Bone marrow (tissue), 2 donors: ENCODE measurements at regions not wholly inside any gene's neighbourhood (a gene's known extent, or its start where the extent isn't known, plus 50 kb on each side); places are given as distances from the start of the nearest gene placed in this dataset.
"Not testable (repeated sequence)": the region's sequence is repeated elsewhere in the genome, so short reads cannot be mapped to it uniquely, and the experiment has no call there.

Experiments used
- DNase-seq, 2 donors: peaks; one replicate each; lab custom pipeline; 2025; lab: John Stamatoyannopoulos, UW

DNA sequence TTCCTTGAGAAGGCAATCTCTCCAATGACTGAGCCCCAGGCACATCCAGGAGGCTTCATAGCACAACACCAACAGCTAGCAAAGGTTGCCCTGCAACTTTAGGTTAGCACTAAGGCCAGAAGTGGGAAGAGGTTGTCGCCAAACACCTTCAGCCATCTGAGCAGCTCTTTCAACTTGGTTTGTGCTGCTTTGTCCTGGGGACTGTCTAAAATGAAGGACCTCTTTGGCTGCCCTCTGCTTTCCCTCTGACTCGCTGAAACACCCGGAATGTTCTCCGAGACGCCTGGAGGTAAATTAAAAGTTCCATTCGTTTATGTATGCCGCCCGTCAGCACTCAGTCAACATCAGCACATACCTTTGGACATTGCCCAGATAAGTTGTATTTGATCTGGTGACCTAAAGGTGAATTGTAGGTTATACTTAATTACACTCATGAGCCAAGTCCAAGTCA, 121.2 kb upstream of the NR2F2 start:
- no peak for DNase-seq

DNA sequence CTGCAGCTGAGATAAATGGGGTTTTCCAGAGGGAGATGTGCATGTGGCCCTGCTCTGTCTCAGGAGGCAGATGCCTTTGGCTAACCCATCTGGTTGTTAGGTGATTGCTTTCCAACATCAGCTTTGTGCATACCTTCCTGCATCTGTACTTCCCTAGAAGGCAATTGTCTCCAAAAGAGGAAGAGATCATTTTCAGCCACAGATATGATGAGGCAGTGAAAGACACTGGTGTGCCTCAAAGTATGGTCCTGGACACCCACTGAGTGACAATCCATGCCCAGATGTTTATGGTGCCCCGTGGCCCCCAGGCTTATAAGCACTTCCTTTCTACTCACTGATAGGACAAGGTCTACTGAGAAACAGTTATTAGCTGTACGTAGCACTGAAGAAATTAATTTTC, 117.5 kb upstream of the NR2F2 start:
- no peak for DNase-seq

DNA sequence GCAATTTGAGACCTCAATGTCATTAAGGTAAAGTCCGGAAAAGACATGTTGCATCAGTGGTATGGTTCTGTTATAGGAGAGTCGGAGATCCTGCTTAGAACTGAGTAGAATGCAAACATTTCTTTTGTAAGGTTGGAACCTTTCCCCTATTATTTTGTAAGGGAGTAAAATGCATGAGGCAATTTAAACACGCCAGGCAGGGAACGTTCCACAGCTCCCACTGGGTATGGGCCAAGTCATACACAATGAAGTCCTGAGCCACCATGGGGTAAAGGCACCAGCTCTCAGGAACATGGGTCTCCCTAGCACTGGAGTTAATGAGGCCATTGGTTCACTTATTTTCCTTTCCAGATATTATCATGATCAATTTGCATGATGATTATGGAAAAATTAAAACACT, 116.6 kb upstream of the NR2F2 start:
- no peak for DNase-seq

DNA sequence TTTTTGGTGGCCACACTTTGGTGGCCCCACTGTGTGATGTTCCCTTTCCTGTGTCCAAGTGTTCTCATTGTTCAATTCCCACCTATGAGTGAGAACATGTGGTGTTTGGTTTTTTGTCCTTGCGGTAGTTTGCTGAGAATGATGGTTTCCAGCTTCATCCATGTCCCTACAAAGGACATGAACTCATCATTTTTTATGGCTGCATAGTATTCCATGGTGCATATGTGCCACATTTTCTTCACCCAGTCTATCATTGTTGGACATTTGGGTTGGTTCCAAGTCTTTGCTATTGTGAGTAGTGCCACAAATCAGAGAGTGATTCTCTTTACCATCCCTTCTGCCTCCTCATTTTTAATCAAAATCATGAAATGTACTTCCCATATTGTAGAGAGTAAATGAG, 114.0 kb upstream of the NR2F2 start:
- DNase-seq, result not testable (repeated sequence)

DNA sequence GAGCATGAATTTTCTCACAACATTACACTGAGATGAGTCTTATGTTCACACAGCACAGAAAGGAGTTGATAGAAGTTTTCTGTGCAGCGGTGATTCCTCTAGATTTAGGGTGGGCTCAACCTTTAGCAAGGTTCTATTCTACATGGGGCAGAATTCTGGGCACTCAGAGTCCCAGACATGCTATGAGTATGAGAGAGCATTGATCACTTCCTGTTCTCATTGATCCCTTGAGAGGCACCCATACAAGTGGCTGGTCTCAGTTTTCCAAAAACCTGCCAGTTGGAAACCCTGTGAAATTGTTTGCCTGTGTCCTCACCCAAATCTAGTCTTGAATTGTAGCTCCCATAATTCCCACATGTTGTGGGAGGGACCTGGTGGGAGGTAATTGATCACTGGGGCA, 112.5 kb upstream of the NR2F2 start:
- DNase-seq, result no peak

DNA sequence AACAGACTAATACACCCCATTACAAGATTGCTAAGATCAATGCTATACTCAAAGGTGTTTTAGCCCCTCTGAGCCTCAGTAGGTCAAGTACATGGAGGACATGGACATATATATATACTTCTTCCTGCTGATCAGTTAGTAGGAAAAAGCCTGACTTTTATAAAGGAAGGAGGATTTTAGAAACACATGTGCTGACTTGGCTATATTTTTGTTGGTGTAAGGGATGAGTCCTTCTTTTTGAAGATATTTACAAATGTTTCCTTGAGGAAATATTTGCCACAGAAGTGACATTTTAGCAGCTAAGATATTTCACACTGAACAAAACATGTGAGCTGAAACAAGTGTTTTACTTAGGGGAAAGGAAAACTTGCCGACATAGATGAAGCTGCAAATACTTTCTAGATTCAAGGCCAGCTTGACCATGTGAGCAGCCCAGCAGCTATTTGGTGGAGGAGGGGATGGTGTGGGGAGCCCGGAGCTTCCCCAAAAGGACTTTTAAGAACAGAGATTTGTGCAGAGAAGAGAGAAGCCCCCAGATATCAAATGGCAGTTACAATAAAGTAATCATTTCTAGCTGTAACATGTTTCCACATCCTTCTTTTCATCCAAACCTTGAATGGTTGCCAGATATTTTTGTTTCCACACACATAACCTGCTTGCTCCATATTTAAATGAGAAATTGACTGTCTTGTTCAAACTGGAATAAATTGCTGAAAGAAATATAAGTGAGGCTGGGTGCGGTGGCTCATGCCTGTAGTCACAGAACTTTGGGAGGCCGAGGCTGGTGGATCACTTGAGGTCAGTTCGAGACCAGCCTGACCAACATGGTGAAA, 111.7 kb upstream of the NR2F2 start:
- no peak for DNase-seq

DNA sequence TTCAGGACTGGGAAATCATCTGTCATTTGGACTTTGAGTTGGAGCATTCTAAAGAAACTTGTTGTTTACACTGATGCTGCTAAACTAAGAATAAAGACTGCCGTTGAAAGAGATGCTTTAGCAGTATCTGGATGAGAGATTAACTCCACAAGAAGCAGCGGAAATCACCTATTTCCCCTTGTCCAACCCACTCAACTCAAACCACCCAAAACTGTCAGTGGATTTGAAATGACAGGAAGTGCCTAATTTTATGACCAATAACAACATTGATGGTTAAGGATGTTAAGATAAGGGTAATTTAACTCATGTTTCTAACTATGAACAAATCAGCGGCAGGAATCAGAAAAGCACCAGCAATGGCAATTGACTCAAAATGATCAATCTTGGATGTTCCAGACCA, 110.8 kb upstream of the NR2F2 start:
- no peak for DNase-seq

DNA sequence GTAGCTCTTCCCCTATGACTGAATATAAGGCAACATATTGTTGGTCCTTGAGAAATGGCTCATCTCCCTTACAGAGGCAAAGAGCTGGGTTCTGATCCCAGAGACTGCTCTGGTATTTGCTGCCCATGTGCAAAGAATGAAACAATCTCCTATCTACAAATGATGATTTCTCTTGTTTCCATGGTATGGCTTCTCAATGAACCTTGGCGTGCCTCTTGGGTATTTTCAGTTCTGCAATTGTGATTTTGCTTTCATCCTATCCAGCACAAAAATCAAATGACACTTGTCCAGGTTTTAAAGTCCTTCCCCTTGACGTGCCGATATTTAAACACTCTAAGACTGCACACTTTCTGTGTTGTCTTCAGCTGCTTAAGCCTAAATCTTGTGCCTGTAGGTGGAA, 109.8 kb upstream of the NR2F2 start:
- DNase-seq, result no peak

DNA sequence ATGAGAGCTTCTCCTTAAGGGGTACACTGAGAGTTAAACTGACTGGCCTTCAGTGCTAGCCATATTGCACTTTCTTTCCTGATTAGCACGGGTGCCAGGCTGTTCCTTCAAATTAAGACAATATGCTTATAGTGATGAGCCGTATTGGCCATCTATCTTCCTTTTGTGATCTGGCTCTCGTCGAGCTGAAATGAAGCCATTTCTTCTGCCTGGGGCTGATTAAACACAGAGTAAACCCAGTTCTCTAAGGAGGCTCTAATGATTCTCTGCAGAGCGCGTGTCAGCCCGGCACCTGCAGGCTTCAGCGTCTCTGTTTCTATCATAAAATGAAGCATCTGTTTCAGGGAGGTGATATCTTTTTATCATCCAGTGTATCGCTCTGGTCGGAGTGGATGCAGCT, 107.5 kb upstream of the NR2F2 start:
- DNase-seq, result no peak

DNA sequence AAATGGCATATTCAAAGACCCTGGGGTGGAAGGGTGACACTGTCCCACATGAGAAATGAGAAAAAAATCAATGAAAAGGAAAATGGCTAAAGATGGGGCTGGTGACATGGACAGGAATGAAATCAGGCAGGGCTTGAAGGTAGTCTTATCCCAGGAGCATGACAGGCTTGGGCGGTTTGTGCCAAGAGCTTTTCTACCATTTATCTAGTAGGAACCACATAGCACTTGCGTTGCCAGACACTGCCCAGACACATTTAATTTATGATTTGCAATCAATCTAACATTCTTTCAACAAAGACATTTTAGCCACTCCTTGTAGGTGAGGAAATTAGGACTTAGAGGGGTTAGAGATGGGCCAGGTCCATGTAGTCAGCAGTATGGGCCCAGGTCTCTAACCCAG, 106.6 kb upstream of the NR2F2 start:
- no peak for DNase-seq

DNA sequence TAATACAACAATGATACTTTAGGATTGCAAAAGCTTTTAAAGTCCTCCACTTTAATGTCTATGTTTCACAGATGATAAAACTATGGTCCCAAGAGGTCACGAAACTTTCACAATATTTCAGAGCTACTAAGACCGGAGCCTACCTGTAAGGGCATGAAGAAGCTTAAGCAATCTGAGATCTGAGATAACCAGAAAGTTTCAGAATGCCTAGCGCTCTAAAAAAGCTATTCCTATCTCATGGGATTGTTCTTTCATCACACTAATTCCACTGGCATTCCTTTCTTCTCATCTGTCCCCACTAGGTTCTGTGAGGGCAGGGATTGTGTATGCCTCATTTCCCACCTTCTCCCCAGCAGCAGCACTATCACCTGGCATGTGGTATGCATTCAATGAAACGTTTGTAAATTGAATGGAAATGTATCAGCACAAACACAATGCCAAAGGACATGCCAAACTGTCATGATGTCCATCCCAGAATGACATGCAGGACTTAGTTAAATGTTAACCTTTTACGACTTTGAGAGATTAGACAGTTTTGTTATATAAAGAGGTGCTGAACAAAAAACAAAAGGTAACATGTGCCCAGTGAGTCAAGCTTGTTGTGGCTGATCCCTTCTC, 104.7 kb upstream of the NR2F2 start:
- DNase-seq, result no peak

DNA sequence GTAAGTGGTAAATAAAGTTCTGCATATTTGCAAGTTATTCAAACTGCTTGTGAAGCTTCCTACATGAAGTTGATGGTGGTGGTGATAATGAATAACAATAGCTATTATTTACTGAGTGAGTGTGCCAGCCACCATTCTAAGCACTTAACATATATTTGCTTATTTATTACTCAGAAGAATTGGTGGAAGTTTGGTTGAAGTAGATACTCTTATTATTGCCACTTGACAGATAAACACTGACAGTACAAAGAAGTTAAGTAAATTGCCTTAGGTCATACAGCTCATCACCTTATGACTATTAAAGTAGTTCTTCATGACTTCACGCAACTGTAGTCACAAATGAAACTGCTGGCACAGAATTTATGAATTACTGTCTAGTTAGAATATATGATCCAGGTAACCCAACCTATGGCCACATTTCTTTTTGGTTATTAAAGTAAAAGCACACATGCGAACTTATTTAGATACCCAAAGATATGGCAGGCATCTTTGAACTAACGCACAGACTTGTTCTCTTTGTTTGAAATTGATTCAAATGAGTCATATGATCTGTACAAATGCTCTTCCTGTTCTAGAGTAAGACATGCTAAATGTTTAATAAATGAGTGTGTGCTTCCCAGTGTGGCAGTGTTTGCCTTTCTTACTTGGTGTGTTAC, 99.8 kb upstream of the NR2F2 start:
- no peak for DNase-seq

DNA sequence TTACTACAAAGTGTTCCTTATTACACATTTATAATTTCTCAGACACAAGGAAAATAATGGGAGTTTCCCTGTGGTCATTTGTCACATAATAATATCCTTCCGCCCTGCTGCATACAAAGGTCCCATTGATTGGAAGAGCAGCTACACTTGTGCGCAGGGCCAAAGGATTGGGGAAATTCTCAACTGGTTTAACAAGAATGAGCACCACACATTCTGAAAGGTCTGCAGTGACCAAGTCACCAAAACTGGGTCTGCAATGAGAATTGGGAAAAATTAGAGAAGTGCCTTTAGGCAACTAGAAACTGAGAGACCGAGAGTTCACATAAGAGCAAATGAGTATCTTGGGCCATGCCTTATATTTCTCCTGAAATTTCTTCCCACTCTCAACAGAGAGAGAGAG, 98.2 kb upstream of the NR2F2 start:
- no peak for DNase-seq

DNA sequence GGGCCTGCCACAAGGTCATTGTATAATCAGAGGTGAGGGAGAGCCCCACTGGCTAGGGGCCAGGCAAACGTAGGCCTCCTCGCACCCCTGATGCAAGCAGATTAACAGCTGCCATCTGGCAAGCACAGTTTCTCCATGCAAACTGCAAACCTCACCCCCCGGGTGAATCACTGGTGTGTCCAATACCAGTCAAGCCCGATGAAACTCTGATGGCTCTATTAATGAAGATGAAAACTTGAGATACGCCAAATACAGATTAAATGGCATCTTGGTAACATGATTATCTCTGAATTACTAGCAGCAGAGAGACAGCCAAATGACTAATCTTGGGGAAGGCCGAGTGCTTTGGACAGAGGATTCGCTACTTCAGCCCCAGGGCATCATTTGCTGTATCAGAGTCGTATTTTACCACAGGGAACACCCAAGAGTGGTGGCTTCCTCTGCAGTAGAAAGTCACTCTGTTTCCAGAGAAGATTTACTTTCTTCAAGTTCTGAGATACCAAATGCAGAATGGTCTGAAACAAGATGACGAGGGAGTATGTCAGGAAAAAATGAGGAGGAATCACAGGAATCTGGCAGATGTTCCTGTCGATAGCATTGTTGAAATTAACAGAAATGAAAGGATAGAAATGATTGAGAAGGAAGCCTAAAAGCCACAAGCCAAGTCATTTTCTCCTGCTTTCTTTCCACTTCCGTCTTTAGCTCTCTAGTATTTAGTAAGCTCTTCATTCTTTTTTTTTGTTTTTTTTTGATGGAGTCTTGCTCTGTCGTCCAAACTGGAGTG, 96.2 kb upstream of the NR2F2 start:
- no peak for DNase-seq

DNA sequence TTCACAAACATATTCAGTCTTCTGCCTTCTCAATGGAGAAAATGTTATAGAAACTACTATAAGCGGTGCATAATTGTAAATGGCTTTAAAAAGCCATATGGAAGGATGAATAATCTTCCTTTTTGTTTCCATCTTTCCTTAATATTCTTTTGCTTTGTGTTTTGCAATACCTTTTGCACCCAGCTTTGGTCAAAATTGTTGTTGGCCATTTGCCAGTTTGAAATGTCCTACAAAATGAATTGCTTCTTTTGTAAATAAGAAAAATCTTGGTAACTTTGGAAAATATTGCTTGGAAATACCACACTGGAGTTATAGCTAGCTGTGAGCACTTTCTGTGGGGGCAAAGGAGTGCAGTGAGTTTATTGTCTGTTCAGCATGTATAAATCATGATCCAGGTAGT, 93.5 kb upstream of the NR2F2 start:
- DNase-seq, result no peak

DNA sequence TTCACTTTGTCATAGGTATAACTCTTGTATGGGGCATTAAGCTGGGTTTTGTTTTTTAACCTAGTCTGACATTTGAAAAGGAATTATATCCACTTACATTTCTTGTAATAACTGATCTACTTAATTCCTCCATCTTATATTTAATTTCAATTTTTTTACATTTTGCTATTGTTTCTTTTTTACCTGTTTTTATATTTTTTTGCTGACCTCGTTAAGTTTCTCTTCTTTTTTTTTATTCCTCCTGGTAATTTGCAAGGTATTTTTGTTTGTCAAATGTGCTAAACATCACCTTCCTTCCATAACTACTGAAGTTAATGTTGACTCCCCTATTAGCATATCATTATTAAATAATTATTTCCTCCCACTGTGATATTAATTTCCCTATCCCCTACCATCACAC, 87.7 kb upstream of the NR2F2 start:
- DNase-seq, result no peak

DNA sequence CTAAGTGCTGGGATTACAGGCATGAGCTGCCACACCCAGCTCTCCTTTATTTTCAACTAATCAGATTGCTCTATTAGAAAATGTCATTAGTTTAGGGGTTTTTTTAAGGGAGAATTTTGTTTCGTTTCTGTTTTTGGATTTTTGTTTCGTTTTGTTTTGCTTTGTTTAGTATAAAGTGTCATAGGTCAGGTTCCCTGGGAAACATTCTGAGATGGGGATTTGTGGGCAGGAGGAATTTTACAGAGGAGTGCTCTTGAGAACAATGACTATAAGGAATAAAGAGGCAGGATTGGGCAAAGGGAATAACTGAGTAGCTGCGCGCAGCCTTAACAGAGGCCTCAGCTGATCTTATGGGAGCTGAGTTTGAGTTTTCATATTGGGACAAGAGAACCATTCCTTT, 86.8 kb upstream of the NR2F2 start:
- no peak for DNase-seq

DNA sequence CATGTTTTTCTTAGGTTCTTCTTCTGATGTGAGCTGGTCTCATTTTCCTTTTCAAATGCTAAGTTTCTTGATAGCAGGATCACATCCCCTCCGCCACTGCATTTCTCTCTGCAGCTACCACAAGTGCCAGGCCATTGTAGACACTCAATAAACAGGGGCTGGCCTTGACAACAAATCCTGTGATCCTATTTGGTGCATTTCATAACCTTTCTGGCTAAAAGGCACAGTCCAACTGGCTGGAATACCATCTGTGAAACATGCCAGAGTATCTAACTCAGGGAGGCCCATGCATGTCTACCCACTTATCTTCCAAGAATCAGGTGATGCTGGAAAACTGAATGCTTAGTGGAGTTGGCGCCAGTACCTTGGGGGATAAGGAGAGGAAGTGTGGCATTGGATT, 85.2 kb upstream of the NR2F2 start:
- DNase-seq, result no peak

DNA sequence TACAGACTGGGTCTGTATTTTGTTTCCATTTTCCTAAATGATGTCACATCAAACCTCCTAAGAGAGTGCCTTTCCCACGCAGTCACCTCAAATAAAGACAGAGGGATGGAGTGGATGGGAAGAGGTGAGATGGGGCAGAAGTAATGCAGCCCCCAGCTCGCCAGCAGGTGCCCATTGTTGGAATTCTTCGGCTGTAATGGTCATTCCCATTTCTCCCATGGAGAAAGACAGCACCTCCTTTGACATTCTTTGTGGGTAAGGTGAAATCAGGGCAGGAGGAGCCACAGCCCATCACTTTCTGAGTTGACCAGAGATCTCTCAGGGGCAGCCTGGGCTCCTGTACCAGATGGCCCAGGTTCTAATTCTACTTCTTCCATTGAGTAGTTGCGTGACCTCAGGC, 84.4 kb upstream of the NR2F2 start:
- DNase-seq, result no peak

DNA sequence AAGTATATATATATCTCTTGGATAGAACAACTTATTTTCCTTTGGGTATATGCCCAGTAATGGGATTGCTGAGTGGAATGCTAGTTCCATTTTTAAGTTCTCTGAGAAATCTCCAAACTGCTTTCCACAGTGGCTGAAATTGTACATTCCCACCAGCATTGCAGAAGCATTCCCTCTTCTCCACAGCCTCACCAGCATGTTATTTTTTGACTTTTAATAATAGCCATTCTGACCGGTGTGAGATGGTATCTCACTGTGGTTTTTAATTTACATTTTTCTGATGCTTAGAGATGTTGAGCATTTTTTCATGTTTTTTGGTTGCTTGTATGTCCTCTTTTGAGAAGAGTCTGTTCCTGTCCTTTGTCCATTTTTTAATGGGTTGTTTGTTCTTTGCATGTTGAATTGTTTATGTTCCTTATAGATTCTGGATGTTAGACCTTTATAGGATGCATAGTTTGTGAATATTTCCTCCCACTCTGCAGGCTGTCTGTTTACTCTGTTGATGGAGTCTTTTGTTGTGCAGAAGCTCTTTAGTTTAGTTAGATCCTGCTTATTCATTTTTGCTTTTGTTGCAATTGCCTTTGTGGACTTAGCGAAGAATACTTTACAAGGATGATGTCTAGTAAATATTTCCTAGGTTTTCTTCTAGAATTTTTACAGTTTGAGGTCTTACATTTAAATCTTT, 82.7 kb upstream of the NR2F2 start:
- no peak for DNase-seq

DNA sequence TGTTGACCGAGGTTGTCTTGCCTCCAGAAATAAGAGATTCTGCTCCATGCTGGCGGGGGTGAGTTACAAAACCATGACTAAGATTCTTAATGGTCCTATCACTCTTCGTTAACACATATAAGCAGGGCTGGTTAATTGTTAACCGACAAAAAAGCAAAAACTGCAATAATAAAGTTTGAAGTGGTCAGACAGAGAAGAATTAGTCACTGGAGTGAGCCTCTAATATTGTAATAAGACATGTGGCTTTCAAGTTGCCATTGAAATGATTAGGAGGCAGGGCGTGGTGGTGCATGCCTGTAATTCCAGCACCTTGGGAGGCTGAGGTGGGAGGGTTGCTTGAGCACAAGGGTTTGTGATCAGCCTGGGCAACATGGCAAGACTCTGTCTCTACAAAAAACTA, 78.4 kb upstream of the NR2F2 start:
- no peak for DNase-seq
